Fibroblast of lung (primary cell): ENCODE measurements at regions not wholly inside any gene's neighbourhood (a gene's known extent, or its start where the extent isn't known, plus 50 kb on each side); places are given as distances from the start of the nearest gene placed in this dataset.

ENCODE experiments used
- DNase-seq, 2 donors: peaks; one replicate each; pipeline versions ENCODE4 v3.0.0 to v3.0.0-alpha.2; 2010; ENCODE audit warnings: low read depth in 2 of 2
- H2AFZ ChIP-seq: 2 replicates; pipeline ENCODE4 v1.5.1; 2012; ENCODE audit warnings: low read length, control low read depth, inconsistent platforms
- H3K27ac ChIP-seq: 2 replicates; pipeline ENCODE4 v1.5.1; 2011; ENCODE audit warnings: low read length, control low read depth; ENCODE audit not compliant: insufficient read depth
- H3K27me3 ChIP-seq: 2 replicates; pipeline ENCODE4 v1.5.1; 2011; ENCODE audit warnings: mild to moderate bottlenecking, low read length; ENCODE audit not compliant: control insufficient read depth, insufficient read depth
- H3K36me3 ChIP-seq: 2 replicates; pipeline ENCODE4 v1.5.1; 2011; ENCODE audit warnings: low read length; ENCODE audit not compliant: control insufficient read depth, insufficient read depth
- H3K4me1 ChIP-seq: 2 replicates; pipeline ENCODE4 v1.5.1; 2011; ENCODE audit warnings: low read length; ENCODE audit not compliant: control insufficient read depth, insufficient read depth; ENCODE audit errors: extremely low read depth
- H3K4me2 ChIP-seq: 2 replicates; pipeline ENCODE4 v1.5.1; 2011; ENCODE audit warnings: low read length, control low read depth; ENCODE audit not compliant: insufficient read depth; ENCODE audit errors: extremely low read depth
- H3K4me3 ChIP-seq, 4 experiments: fragments of 200-600 bp in 1 of 4; sonication (generic) in 1 of 4; replicated peaks in 1 of 4; 2 replicates each; pipeline ENCODE4 v1.5.1; 2011 to 2016; ENCODE audit warnings: low read length in 4 of 4, low read depth in 3 of 4, mild to moderate bottlenecking in 3 of 4, control low read depth in 2 of 4, inconsistent platforms in 1 of 4, mixed read lengths in 1 of 4; ENCODE audit not compliant: insufficient read depth in 1 of 4; ENCODE audit errors: control extremely low read depth in 1 of 4
- H3K79me2 ChIP-seq: 2 replicates; pipeline ENCODE4 v1.5.1; 2012; ENCODE audit warnings: mild to moderate bottlenecking, low read length, inconsistent platforms; ENCODE audit not compliant: control insufficient read depth, insufficient read depth
- H3K9ac ChIP-seq: 2 replicates; pipeline ENCODE4 v1.5.1; 2011; ENCODE audit warnings: mild to moderate bottlenecking, low read length, control low read depth; ENCODE audit not compliant: insufficient read depth
- H3K9me3 ChIP-seq: 2 replicates; pipeline ENCODE4 v1.5.1; 2012; ENCODE audit warnings: low read depth, low read length; ENCODE audit not compliant: control insufficient read depth, insufficient read depth
- H4K20me1 ChIP-seq: 2 replicates; pipeline ENCODE4 v1.5.1; 2011; ENCODE audit warnings: low read length; ENCODE audit not compliant: control insufficient read depth, insufficient read depth; ENCODE audit errors: extremely low read depth
- CTCF ChIP-seq, 2 donors: IDR thresholded peaks in 1 of 2; conservative IDR thresholded peaks in 1 of 2; 1 replicate in 1 of 2; 2 replicates in 1 of 2; pipeline ENCODE4 v1.5.1; 2011 to 2012; ENCODE audit warnings: low read length in 2 of 2, control low read depth in 1 of 2, inconsistent platforms in 1 of 2, low read depth in 1 of 2, mild to moderate bottlenecking in 1 of 2
- EZH2 ChIP-seq: IDR thresholded peaks from 2 replicates; pipeline ENCODE4 v1.5.1; 2012; ENCODE audit warnings: low read length, control low read depth, mild to moderate bottlenecking; ENCODE audit errors: missing control alignments

- no peaks in the 10 kb centered on the region for H3K36me3 ChIP-seq
- peak; percentile 78 to 98 for DNase-seq
- H3K4me1 ChIP-seq: no peaks in the 10 kb centered on the region
- no peaks in the 10 kb centered on the region for H4K20me1 ChIP-seq
- H3K9ac ChIP-seq: no peak overlapping the region
- no peaks in the 10 kb centered on the region for H3K9me3 ChIP-seq
- H3K4me2 ChIP-seq: no peak overlapping the region
- H3K4me3 ChIP-seq: no peak overlapping the region
- no peak overlapping the region for H3K27ac ChIP-seq
- H3K79me2 ChIP-seq: no peaks in the 10 kb centered on the region
- TF ChIP-seq EZH2 (no peak), CTCF (conservative IDR thresholded peaks at IDR 0.05 in 1 of 2, IDR thresholded peaks at IDR 0.05 in 1 of 2; ENCODE audit: low read depth in 1 of 2, low read length in 2 of 2) (peak in 1 of 2 donors; percentile 39)
- H3K27me3 ChIP-seq: no peaks in the 10 kb centered on the region
- no peak overlapping the region for H2AFZ ChIP-seq
These were observed 222.8 kb downstream of the SOX11 start for GRCh38 chr2:5914811-5915611.

- Histone ChIP-seq H3K4me2 (no peak overlapping the region), H3K9ac (no peak overlapping the region), H3K4me1 (no peaks in the 10 kb centered on the region), H3K4me3 (no peak overlapping the region), H3K27me3 (no peaks in the 10 kb centered on the region), H3K79me2 (no peaks in the 10 kb centered on the region), H3K9me3 (no peaks in the 10 kb centered on the region), H3K27ac (no peak overlapping the region), H2AFZ (no peak overlapping the region), H4K20me1 (no peaks in the 10 kb centered on the region), H3K36me3 (no peaks in the 10 kb centered on the region)
- DNase-seq: peak; percentile 38 to 44
- TF ChIP-seq EZH2 (no peak), CTCF (conservative IDR thresholded peaks at IDR 0.05 in 1 of 2, IDR thresholded peaks at IDR 0.05 in 1 of 2; ENCODE audit: low read depth in 1 of 2, low read length in 2 of 2) (peak in 1 of 2 donors; percentile 55)
These were observed 223.7 kb downstream of the SOX11 start for GRCh38 chr2:5915881-5916310.

GRCh38 chr2:5921081-5921642 lies 229.0 kb downstream of the SOX11 start:
- TF ChIP-seq CTCF (conservative IDR thresholded peaks at IDR 0.05 in 1 of 2, IDR thresholded peaks at IDR 0.05 in 1 of 2; ENCODE audit: low read depth in 1 of 2, low read length in 2 of 2): no peak
- TF ChIP-seq EZH2: no peak
- H3K4me3 ChIP-seq: no peak overlapping the region
- H3K9me3 ChIP-seq: no peaks in the 10 kb centered on the region
- H3K4me2 ChIP-seq: no peak overlapping the region
- H3K27me3 ChIP-seq: no peaks in the 10 kb centered on the region
- no peak overlapping the region for H2AFZ ChIP-seq
- no peak overlapping the region for H3K27ac ChIP-seq
- DNase-seq: no peak
- H3K36me3 ChIP-seq: no peaks in the 10 kb centered on the region
- H4K20me1 ChIP-seq: no peaks in the 10 kb centered on the region
- no peak overlapping the region for H3K9ac ChIP-seq
- no peaks in the 10 kb centered on the region for H3K4me1 ChIP-seq
- H3K79me2 ChIP-seq: no peaks in the 10 kb centered on the region
